ENCODE measurements at regions not wholly inside any gene's neighbourhood (a gene's known extent, or its start where the extent isn't known, plus 50 kb on each side); places are given as distances from the start of the nearest gene placed in this dataset.
"Not testable (repeated sequence)": the region's sequence is repeated elsewhere in the genome, so short reads cannot be mapped to it uniquely, and the experiment has no call there.

- no peak for TF ChIP-seq CTCF (IDR thresholded peaks at IDR 0.05; ENCODE audit: low read depth, low read length, missing control alignments)
- H3K4me3 ChIP-seq (replicated peaks; ENCODE audit: low read depth, low read length): no peak overlapping the region
- no peak for DNase-seq (ENCODE audit: extremely low read depth, low read depth)
These were observed 1526.0 kb downstream of the MAT2B start for GRCh38 chr5:165031371-165031770.

- no peak for DNase-seq (ENCODE audit: extremely low read depth, low read depth)
- TF ChIP-seq CTCF (IDR thresholded peaks at IDR 0.05; ENCODE audit: low read depth, low read length, missing control alignments): no peak
- no peak overlapping the region for H3K4me3 ChIP-seq (replicated peaks; ENCODE audit: low read depth, low read length)
These were observed 1530.1 kb downstream of the MAT2B start for GRCh38 chr5:165035520-165035919.

- TF ChIP-seq CTCF (IDR thresholded peaks at IDR 0.05; ENCODE audit: low read depth, low read length, missing control alignments): no peak
- H3K4me3 ChIP-seq (replicated peaks; ENCODE audit: low read depth, low read length): no peak overlapping the region
- DNase-seq (ENCODE audit: extremely low read depth, low read depth): no peak
These were observed 1534.3 kb downstream of the MAT2B start for GRCh38 chr5:165039748-165040147.

GRCh38 chr5:165045941-165046340, 1540.5 kb downstream of the MAT2B start:
- not testable (repeated sequence) for DNase-seq (ENCODE audit: extremely low read depth, low read depth); H3K4me3 ChIP-seq (replicated peaks; ENCODE audit: low read depth, low read length)

GRCh38 chr5:165055476-165055875, 1550.1 kb downstream of the MAT2B start:
- no peak for DNase-seq (ENCODE audit: extremely low read depth, low read depth)
- H3K4me3 ChIP-seq (replicated peaks; ENCODE audit: low read depth, low read length): no peak overlapping the region
- TF ChIP-seq CTCF (IDR thresholded peaks at IDR 0.05; ENCODE audit: low read depth, low read length, missing control alignments): no peak

GRCh38 chr5:165057145-165057544, 1551.7 kb downstream of the MAT2B start:
- no peak overlapping the region for H3K4me3 ChIP-seq (replicated peaks; ENCODE audit: low read depth, low read length)
- no peak for DNase-seq (ENCODE audit: extremely low read depth, low read depth)
- TF ChIP-seq CTCF (IDR thresholded peaks at IDR 0.05; ENCODE audit: low read depth, low read length, missing control alignments): no peak

GRCh38 chr5:165066751-165067385, 1561.4 kb downstream of the MAT2B start:
- DNase-seq (ENCODE audit: extremely low read depth, low read depth): no peak
- no peak overlapping the region for H3K4me3 ChIP-seq (replicated peaks; ENCODE audit: low read depth, low read length)
- TF ChIP-seq CTCF (IDR thresholded peaks at IDR 0.05; ENCODE audit: low read depth, low read length, missing control alignments): no peak
